ENCODE measurements at regions not wholly inside any gene's neighbourhood (a gene's known extent, or its start where the extent isn't known, plus 50 kb on each side); places are given as distances from the start of the nearest gene placed in this dataset.

- no peak for DNase-seq (ENCODE audit: low read depth in 2 of 2)
Measured at GRCh38 chr18:56026509-56026908, 438.5 kb upstream of the TCF4 start.

GRCh38 chr18:56021809-56022195 lies 433.8 kb upstream of the TCF4 start:
- DNase-seq (ENCODE audit: low read depth in 2 of 2), result no peak

- DNase-seq (ENCODE audit: low read depth in 2 of 2), result no peak
Measured at GRCh38 chr18:56021136-56021808, 433.3 kb upstream of the TCF4 start.

DNA sequence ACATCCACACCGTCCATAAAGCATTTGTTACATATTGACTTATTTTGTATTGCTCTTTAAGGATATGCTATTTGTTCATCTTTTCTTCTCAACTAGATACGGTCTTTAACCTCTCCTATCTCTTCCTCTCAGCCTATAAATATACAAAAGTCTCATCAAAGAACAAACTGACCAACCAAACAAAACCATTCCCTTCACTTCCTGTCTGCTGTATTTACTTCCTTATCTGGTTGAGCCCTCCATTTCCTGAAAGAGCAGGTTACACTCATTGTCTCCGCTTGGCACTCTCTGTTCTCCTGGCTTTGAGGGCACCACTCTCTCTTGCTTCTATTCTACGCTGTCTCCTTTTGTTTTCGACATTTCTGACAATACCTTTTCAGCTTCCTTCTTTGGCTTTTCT lies 431.9 kb upstream of the TCF4 start:
- DNase-seq (ENCODE audit: low read depth in 2 of 2), result no peak

- no peak for DNase-seq (ENCODE audit: low read depth in 2 of 2)
Measured at GRCh38 chr18:56019156-56019555, 431.2 kb upstream of the TCF4 start.

DNA sequence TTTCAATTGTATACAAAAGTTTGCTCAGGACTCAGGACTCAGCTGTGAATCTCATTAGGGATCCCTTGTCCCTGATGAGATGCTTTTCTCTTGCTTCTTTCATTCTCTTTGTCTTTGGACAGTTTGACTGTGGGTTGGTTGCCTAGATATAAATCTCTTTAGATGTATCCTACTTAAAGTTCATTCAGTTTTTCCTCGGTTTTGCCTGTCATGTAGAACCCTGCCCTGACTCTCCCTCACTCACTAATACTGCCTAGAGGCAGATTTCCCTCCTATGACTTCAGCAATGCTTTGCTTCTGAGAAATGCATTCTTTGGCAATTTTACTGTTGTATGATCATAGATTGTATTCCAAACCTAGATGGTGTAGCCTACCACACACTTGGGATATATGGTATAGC lies 421.4 kb upstream of the TCF4 start:
- no peak for DNase-seq (ENCODE audit: low read depth in 2 of 2)

GRCh38 chr18:56003720-56004088 lies 415.7 kb upstream of the TCF4 start:
- no peak for DNase-seq (ENCODE audit: low read depth in 2 of 2)

GRCh38 chr18:56003009-56003719 lies 415.2 kb upstream of the TCF4 start:
- no peak for DNase-seq (ENCODE audit: low read depth in 2 of 2)

DNA sequence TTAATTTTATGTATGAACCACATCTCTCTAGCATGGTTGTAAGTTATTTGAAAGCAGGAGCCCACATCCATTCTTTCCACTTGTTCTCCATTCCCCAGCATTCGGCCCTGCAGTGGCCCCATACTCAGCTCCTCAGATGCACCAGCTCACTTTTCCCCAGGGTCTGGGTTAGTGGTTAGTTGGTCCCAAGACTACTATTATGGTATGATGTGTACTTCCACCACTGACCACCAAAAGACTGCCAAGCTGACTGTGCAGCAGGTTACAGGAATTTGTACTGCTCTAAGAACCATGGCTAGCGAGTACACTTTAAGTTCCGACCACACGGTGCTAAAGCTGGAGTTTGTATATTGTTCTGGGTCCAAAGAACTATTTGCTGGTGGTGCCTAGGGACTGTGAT lies 413.6 kb upstream of the TCF4 start:
- no peak for DNase-seq (ENCODE audit: low read depth in 2 of 2)

GRCh38 chr18:56000041-56000440 lies 412.0 kb upstream of the TCF4 start:
- DNase-seq (ENCODE audit: low read depth in 2 of 2), result no peak

DNA sequence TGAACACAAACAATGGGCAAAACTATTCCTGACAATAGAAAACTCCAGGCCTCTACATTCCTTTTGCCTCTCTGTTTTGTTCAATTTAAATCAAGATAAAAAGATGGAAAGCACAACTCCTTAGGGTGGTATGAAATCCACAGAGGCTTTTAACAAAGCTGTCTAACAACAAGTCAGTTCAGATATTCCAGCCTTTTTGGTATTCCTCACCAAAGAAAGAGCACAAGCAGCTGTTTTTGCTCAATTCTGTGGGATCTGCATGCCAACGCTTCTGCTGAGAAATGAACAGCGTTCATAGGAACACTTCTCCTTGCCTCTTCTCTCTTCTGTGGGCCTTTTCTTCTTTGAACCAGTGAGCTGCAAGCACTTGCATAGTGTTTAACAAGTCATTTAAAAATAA lies 411.6 kb upstream of the TCF4 start:
- DNase-seq (ENCODE audit: low read depth in 2 of 2), result no peak

DNA sequence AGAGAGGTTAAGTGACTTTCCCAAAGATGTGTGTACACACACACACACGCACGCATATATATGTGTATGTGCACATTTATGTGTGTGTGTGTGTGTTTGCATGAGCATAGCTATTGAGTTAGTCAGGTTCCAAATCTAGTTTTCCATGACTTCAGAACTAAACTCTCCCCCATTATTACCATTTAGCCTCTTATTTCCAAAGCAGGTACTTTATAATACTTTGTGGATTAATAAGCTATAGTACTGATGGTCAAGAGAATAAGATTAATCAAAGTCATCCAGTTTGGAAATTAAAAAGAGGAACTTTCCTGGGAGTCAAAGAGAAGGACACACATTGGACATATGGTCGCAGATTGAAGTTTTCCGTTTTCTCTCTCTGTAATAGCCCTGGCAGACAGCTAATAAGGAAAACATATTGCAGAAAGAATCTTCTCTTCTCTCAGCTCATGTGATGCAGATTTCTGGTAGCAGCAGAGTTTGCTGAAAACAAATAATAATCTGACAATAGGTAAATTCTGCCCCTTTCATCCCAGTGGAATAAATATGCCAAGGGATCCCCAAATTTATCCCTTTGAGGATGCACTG lies 410.9 kb upstream of the TCF4 start:
- no peak for DNase-seq (ENCODE audit: low read depth in 2 of 2)

- no peak for DNase-seq (ENCODE audit: low read depth in 2 of 2)
Measured at GRCh38 chr18:55998071-55998522, 410.1 kb upstream of the TCF4 start.

GRCh38 chr18:55997151-55997561 lies 409.2 kb upstream of the TCF4 start:
- no peak for DNase-seq (ENCODE audit: low read depth in 2 of 2)

- DNase-seq (ENCODE audit: low read depth in 2 of 2), result no peak
Measured at GRCh38 chr18:55996717-55997116, 408.7 kb upstream of the TCF4 start.

GRCh38 chr18:55990186-55990585 lies 402.2 kb upstream of the TCF4 start:
- DNase-seq (ENCODE audit: low read depth in 2 of 2), result no peak

- DNase-seq (ENCODE audit: low read depth in 2 of 2), result no peak
Measured at GRCh38 chr18:55988537-55988936, 400.5 kb upstream of the TCF4 start.

DNA sequence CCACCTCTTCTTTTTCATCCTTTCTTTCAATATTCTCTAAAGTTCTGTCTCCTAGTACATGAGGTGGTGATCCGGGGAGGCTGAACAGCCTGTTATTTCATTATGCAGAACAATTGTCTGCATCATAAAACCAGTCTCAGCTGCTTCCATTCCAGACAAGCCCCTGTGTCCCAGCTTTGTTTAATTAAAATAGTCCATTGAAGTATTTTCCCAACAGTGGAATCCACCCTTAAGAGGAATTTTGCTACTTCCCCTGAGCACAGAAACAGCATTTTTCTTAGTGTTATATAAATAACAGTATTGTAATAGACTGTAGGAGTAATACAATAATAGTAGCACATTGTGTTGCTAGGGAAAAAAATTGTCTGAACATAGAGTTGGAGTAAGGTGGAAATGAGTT lies 395.4 kb upstream of the TCF4 start:
- no peak for DNase-seq (ENCODE audit: low read depth in 2 of 2)

DNA sequence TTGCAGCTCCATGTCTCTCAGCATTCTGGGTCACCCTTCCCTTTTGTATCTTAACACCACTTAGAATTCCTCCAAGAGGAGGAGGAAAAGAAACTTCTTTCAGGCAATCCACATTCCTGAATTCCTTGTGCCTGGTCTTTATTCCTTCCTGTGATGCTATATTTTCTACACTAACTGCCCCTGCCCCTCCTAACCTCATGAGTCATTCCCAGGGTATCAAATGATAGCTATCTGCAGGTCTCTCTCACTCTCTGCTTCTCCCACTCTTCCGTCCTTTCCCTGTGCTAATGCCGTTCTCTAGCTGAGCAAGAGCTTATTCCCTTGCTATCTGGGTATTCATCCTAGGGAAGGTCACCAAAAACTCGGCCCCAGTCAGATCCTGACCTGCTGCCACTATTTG lies 395.0 kb upstream of the TCF4 start:
- no peak for DNase-seq (ENCODE audit: low read depth in 2 of 2)

GRCh38 chr18:55981712-55982475 lies 393.9 kb upstream of the TCF4 start:
- DNase-seq (ENCODE audit: low read depth in 2 of 2), result no peak

DNA sequence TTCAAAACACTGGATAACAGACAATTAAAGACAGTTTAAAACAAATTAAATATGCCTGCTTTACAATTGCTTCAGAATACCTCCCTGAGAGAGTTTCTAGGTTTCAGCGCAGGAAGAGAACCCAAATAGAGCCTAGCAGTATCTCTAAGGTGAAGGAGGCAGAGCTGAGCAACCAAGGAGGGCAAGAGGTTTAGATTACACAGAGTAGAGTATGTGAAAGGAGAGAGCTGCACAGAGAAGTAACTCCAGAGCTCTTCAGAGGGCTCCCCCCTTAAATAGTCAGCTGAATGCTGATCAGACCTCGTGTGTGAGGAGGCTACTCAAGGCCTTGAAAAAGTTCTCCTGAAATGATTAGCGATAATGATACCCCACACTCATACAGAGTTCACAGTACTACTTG lies 386.5 kb upstream of the TCF4 start:
- no peak for DNase-seq (ENCODE audit: low read depth in 2 of 2)

DNA sequence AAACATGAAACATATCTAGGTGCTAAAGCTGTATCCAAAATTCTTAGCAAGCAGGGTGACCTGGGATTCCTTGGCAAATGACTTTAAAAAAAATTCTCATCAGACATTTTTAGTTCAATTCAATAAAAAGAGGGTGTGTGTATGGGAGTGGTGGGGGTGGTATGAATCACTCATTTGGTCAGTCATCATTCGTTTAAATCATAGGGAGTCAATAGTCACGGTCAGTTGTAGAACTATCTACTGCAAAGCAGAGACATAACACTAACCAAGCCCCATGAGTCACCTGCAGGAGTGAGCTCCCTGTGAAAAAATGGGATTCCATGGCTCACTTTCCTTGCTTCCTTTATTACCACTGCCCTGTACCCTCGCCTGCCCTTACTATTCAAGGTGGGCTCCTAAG lies 380.6 kb upstream of the TCF4 start:
- no peak for DNase-seq (ENCODE audit: low read depth in 2 of 2)

GRCh38 chr18:55967019-55967418 lies 379.0 kb upstream of the TCF4 start:
- no peak for DNase-seq (ENCODE audit: low read depth in 2 of 2)

Data from stimulated activated CD8-positive, alpha-beta memory T cell treated with anti-CD3 and anti-CD28 coated beads, Interleukin-15, amount 100 ng/mL, for 48 hours (primary cell).